Naive thymus-derived CD4-positive, alpha-beta T cell (primary cell): ENCODE measurements at regions not wholly inside any gene's neighbourhood (a gene's known extent, or its start where the extent isn't known, plus 50 kb on each side); places are given as distances from the start of the nearest gene placed in this dataset.
"Not testable (repeated sequence)": the region's sequence is repeated elsewhere in the genome, so short reads cannot be mapped to it uniquely, and the experiment has no call there.

Experiments used
- ATAC-seq: fragments of 150-1000 bp; cut with Tn5 transposase; 2 replicates; pipeline ENCODE4 v1.10.0; 2021; ENCODE audit warnings: mild to moderate bottlenecking, moderate library complexity
- CTCF ChIA-PET: fragments of 350-600 bp; sonication (Branson Sonifier 250); formaldehyde crosslinking; loops from one replicate; lab custom pipeline; 2021; ENCODE audit warnings: antibody characterized with exemption; lab: Charles Lee
- POLR2A ChIA-PET: fragments of 350-600 bp; sonication (Branson Sonifier 250); formaldehyde crosslinking; loops from one replicate; lab custom pipeline; 2021; ENCODE audit warnings: antibody characterized with exemption, inconsistent platforms; lab: Charles Lee
- DNase-seq, 9 donors: peaks; one replicate each; pipeline versions ENCODE4 v3.0.0 to v3.0.0-alpha.2; 2020 to 2022; ENCODE audit warnings: mixed read lengths in 1 of 9
- H3K27ac ChIP-seq: one replicate; pipeline ENCODE4 v1.7.0; 2013; ENCODE audit warnings: mild to moderate bottlenecking, low read depth, low read length, moderate library complexity
- H3K27me3 ChIP-seq, 2 donors: one replicate each; pipeline ENCODE4 v1.7.0; 2013; ENCODE audit warnings: low read length in 2 of 2, mild to moderate bottlenecking in 2 of 2, moderate library complexity in 2 of 2; ENCODE audit not compliant: control insufficient read depth in 2 of 2, insufficient read depth in 2 of 2
- H3K36me3 ChIP-seq, 3 experiments: 1 replicate in 2 of 3; 2 replicates in 1 of 3; pipeline ENCODE4 v1.7.0; 2013; ENCODE audit warnings: low read length in 3 of 3, mild to moderate bottlenecking in 3 of 3, moderate library complexity in 1 of 3; ENCODE audit not compliant: insufficient read depth in 3 of 3, control insufficient read depth in 2 of 3
- H3K4me1 ChIP-seq, 2 donors: one replicate each; pipeline ENCODE4 v1.7.0; 2013; ENCODE audit warnings: low read length in 2 of 2, mild to moderate bottlenecking in 2 of 2, moderate library complexity in 1 of 2; ENCODE audit not compliant: control insufficient read depth in 2 of 2, insufficient read depth in 2 of 2
- H3K4me3 ChIP-seq: 2 replicates; pipeline ENCODE4 v1.7.0; 2013; ENCODE audit warnings: mild to moderate bottlenecking, low read length
- H3K9me3 ChIP-seq, 3 experiments: 1 replicate in 2 of 3; 2 replicates in 1 of 3; pipeline ENCODE4 v1.7.0; 2013; ENCODE audit warnings: low read length in 3 of 3; ENCODE audit not compliant: control insufficient read depth in 2 of 3
- H3K27ac Mint-ChIP-seq, 9 donors: one replicate each; pipeline ENCODE4 v1.8.0; 2020 to 2022; ENCODE audit warnings: mixed read lengths in 9 of 9, mild to moderate bottlenecking in 8 of 9, moderate library complexity in 5 of 9, inconsistent platforms in 2 of 9
- H3K27me3 Mint-ChIP-seq, 5 donors: one replicate each; pipeline ENCODE4 v1.8.0; 2021 to 2022; ENCODE audit warnings: mixed read lengths in 5 of 5, mild to moderate bottlenecking in 1 of 5
- H3K36me3 Mint-ChIP-seq, 5 donors: one replicate each; pipeline ENCODE4 v1.8.0; 2020 to 2022; ENCODE audit warnings: mixed read lengths in 5 of 5, mild to moderate bottlenecking in 3 of 5, inconsistent platforms in 1 of 5
- H3K4me1 Mint-ChIP-seq, 7 donors: one replicate each; pipeline ENCODE4 v1.8.0; 2020 to 2022; ENCODE audit warnings: mixed read lengths in 7 of 7, mild to moderate bottlenecking in 3 of 7, inconsistent platforms in 1 of 7
- H3K4me3 Mint-ChIP-seq, 10 donors: one replicate each; pipeline ENCODE4 v1.8.0; 2020 to 2022; ENCODE audit warnings: mild to moderate bottlenecking in 10 of 10, mixed read lengths in 10 of 10, moderate library complexity in 6 of 10, inconsistent platforms in 2 of 10
- H3K9me3 Mint-ChIP-seq, 11 donors: one replicate each; pipeline ENCODE4 v1.8.0; 2020 to 2022; ENCODE audit warnings: mixed read lengths in 11 of 11, mild to moderate bottlenecking in 4 of 11, inconsistent platforms in 1 of 11, moderate library complexity in 1 of 11
- intact Hi-C, 2 donors: fragments of 100-400 bp; cut with micrococcal nuclease; formaldehyde crosslinking; loops; one replicate each; pipeline ENCODE4 v1.15.1; 2023

- no peaks in the 10 kb centered on the region for H3K36me3 Mint-ChIP-seq
- H3K36me3 ChIP-seq = no peaks in the 10 kb centered on the region
Measured at GRCh38 chr13:22944378-22944777, 236.4 kb upstream of the SGCG start.

DNA sequence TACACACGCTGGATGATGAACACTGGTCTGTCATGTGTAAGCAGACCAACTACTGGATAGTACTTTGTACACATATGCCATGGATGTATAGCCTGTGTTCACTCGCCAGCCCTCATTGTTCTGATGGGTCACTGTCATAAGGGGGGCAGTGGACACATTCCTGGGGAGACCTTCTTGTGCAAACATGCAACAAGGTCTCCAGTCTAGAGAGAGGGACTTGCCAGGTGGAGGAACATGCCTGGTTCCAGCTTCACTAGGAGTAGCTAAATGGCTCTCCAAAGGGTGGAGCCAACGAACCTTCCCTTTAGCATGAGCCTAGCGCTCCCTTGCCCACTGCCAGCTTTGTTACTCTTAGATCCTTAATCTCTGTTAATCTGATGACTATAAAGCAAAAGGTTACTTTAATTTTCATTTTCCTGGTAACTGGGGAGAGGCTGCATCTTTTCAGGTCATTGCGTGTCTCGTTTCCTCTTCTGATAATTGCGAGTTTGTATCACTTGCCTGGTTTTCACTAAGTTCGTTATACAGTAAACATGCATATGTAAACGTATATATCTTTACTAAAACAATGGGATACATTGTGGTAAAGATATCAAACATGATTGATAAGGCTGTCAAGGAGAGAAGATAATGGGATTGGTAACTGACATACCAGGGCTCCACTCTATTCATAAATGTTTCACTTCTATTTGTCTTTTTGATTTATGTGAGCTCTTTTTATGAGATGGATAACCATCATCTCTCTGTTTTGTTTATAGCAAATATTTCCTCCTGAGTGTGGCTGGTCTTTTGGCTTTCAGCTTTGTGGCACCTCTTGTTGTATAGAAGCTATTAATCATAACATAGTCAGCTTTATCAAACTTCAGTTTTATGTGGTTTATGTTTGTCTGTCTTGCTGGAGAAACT is 235.2 kb upstream of the SGCG start:
- Mint-ChIP-seq H3K4me1 (no peaks in the 10 kb centered on the region), H3K27me3 (peaks cover 0 to 27% (median 17%) of the 10 kb centered on the region in 5 donors), H3K36me3 (no peaks in the 10 kb centered on the region), H3K27ac (no peak overlapping the region), H3K4me3 (no peak overlapping the region), H3K9me3 (peaks cover 0 to 7% (median 5%) of the 10 kb centered on the region in 11 donors)
- no peak for ATAC-seq
- intact Hi-C loops = loop anchor here in 1 of 2 donors (10.0 kb wide), 1 partner anchor 1429 kb away; no protein-coding TSS in a partner anchor
- H3K27ac ChIP-seq = no peak overlapping the region
- no peak overlapping the region for H3K4me3 ChIP-seq
- no peaks in the 10 kb centered on the region for H3K27me3 ChIP-seq
- DNase-seq = no peak
- H3K36me3 ChIP-seq = no peaks in the 10 kb centered on the region
- H3K4me1 ChIP-seq = no peaks in the 10 kb centered on the region
- ChIA-PET CTCF (no interaction called here), POLR2A (no interaction called here)
- no peaks in the 10 kb centered on the region for H3K9me3 ChIP-seq

More at GRCh38 chr13:22944378-22944777, 236.4 kb upstream of the SGCG start:
- Mint-ChIP-seq H3K9me3 (peaks cover 0 to 4% (median 0%) of the 10 kb centered on the region in 11 donors), H3K27ac (no peak overlapping the region), H3K4me3 (no peak overlapping the region), H3K27me3 (peaks cover 0 to 22% (median 12%) of the 10 kb centered on the region in 5 donors), H3K4me1 (no peaks in the 10 kb centered on the region)
- Histone ChIP-seq H3K4me3 (no peak overlapping the region), H3K4me1 (no peaks in the 10 kb centered on the region), H3K27ac (no peak overlapping the region), H3K9me3 (no peaks in the 10 kb centered on the region), H3K27me3 (no peaks in the 10 kb centered on the region)
- POLR2A ChIA-PET = no interaction called here
- intact Hi-C loops = loop anchor here in 1 of 2 donors (10.0 kb wide), 1 partner anchor 1430 kb away; no protein-coding TSS in a partner anchor
- no peak for DNase-seq
- ATAC-seq = no peak
- CTCF ChIA-PET = no interaction called here

DNA sequence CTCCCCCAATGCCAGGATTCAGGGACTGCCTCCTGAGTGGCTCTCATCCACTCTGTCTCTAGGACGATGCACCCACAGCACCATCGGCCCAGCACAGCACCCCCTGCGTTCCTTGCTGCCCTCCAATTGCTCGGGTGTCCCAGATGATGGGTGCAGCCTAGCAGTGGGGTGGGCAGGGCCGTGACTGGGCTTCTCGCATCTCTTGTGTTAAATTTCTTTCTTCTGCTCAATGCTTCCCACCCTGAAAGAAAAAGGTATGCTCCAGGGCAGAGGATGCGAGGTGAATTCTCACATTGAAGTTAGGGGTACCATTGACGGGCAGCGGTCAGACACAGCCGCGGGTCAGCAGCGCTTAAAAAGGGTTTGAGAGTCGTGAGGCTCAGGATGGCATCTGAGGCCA is 232.4 kb upstream of the SGCG start:
- H3K4me3 ChIP-seq = no peak overlapping the region
- no peak overlapping the region for H3K27ac Mint-ChIP-seq
- no peaks in the 10 kb centered on the region for H3K4me1 Mint-ChIP-seq
- no peaks in the 10 kb centered on the region for H3K36me3 Mint-ChIP-seq
- ATAC-seq (no peak), DNase-seq (no peak)
- H3K27me3 ChIP-seq = no peaks in the 10 kb centered on the region
- H3K27me3 Mint-ChIP-seq = peaks cover 0 to 29% (median 19%) of the 10 kb centered on the region in 5 donors
- ChIA-PET POLR2A (no interaction called here), CTCF (no interaction called here)
- H3K9me3 Mint-ChIP-seq = peaks cover 3 to 25% (median 11%) of the 10 kb centered on the region in 11 donors
- intact Hi-C loops = loop anchor here in 1 of 2 donors (10.0 kb wide), 1 partner anchor 1426 kb away; no protein-coding TSS in a partner anchor
- H3K27ac ChIP-seq = no peak overlapping the region
- no peaks in the 10 kb centered on the region for H3K36me3 ChIP-seq
- H3K9me3 ChIP-seq = no peaks in the 10 kb centered on the region
- no peak overlapping the region for H3K4me3 Mint-ChIP-seq
- no peaks in the 10 kb centered on the region for H3K4me1 ChIP-seq

DNA sequence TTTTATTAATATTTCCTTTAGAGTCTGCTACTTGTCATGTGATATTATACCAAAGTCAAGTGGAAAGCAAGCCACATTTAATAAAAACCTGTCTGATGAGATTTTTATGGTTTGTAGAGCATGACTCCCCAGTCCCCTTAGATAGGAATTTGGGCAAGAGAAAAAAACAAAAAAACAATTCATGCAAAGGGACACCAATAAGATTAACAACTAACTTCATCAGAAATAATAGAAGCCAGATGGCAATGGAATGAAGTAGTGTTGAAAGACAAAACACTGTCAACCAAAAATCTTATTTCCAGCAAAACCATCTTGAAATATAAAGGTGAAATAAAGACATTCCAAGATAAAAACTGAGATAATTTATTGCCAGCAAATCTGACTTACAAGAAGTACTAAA is 228.8 kb upstream of the SGCG start:
- intact Hi-C loops = not testable (repeated sequence)

DNA sequence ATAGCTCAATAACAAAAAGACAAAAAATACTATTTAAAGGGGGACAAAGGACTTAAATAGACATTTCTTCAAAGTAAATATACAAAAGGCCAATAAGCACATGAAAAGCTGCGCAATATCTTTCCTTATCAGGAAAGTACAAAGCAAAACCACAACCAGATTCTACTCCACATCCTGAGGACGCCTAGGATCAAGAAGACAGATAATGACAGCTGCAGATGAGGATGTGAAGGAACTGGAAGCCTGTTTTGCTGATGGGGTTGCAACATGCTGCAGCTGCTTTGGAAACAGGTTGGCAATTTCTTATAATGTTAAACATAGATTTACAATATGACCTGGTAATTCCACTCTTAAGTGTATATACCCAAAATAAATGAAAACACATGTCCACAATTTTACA is 225.6 kb upstream of the SGCG start:
- H3K27ac Mint-ChIP-seq, H3K9me3 ChIP-seq, H3K36me3 ChIP-seq, H3K36me3 Mint-ChIP-seq, CTCF ChIA-PET, ATAC-seq, POLR2A ChIA-PET, H3K4me3 Mint-ChIP-seq, H3K27me3 ChIP-seq, H3K4me1 ChIP-seq, H3K27ac ChIP-seq, H3K4me1 Mint-ChIP-seq, DNase-seq, intact Hi-C loops, H3K4me3 ChIP-seq: not testable (repeated sequence)
- Mint-ChIP-seq H3K9me3 (peaks cover 0 to 24% (median 9%) of the 10 kb centered on the region in 11 donors), H3K27me3 (peaks cover 0 to 21% (median 9%) of the 10 kb centered on the region in 5 donors)

More for the DNA sequence above, 228.8 kb upstream of the SGCG start:
- H3K9me3 ChIP-seq, H3K4me3 ChIP-seq, DNase-seq, H3K4me1 Mint-ChIP-seq, H3K36me3 ChIP-seq, H3K4me3 Mint-ChIP-seq, H3K36me3 Mint-ChIP-seq, CTCF ChIA-PET, H3K27me3 ChIP-seq, H3K4me1 ChIP-seq, ATAC-seq, H3K27ac Mint-ChIP-seq, H3K27ac ChIP-seq, POLR2A ChIA-PET: not testable (repeated sequence)
- Mint-ChIP-seq H3K27me3 (peaks cover 0 to 20% (median 11%) of the 10 kb centered on the region in 5 donors), H3K9me3 (peaks cover 3 to 25% (median 11%) of the 10 kb centered on the region in 11 donors)

GRCh38 chr13:22956456-22957115 is 224.2 kb upstream of the SGCG start:
- H3K27ac ChIP-seq, H3K4me1 ChIP-seq, H3K9me3 ChIP-seq, H3K36me3 Mint-ChIP-seq, DNase-seq, H3K4me1 Mint-ChIP-seq, intact Hi-C loops, POLR2A ChIA-PET, H3K4me3 Mint-ChIP-seq, H3K4me3 ChIP-seq, ATAC-seq, H3K27me3 ChIP-seq, CTCF ChIA-PET, H3K36me3 ChIP-seq: not testable (repeated sequence)
- H3K9me3 Mint-ChIP-seq = peaks cover 0 to 11% (median under 1%) of the 10 kb centered on the region in 11 donors
- peaks cover 0 to 15% (median 3%) of the 10 kb centered on the region in 5 donors for H3K27me3 Mint-ChIP-seq
- peak overlapping the region in 1 of 9 donors; percentile 49 for H3K27ac Mint-ChIP-seq
